Heart left ventricle (tissue), 16 donors: ENCODE measurements at regions not wholly inside any gene's neighbourhood (a gene's known extent, or its start where the extent isn't known, plus 50 kb on each side); places are given as distances from the start of the nearest gene placed in this dataset.

Source experiments
- ATAC-seq, 4 donors: fragments of 200-7000 bp; cut with Tn5 transposase; one replicate each; pipeline ENCODE4 v1.9.1; 2020 to 2022; ENCODE audit warnings: moderate library complexity in 4 of 4, mild to moderate bottlenecking in 3 of 4, moderate number of reproducible peaks in 1 of 4
- DNase-seq, 5 donors: peaks; one replicate each; pipeline ENCODE4 v3.0.0-alpha.2; 2020
- H3K27ac ChIP-seq, 12 donors: fragments of 200-600 bp; sonication (generic) in 4 of 12; one replicate each; pipeline versions ENCODE4 v1.5.0 to v1.8.0; 2016 to 2022; ENCODE audit warnings: mild to moderate bottlenecking in 2 of 12
- H3K27me3 ChIP-seq, 9 donors: fragments of 200-600 bp; sonication (generic) in 2 of 9; one replicate each; pipeline versions ENCODE4 v1.5.1 to v1.8.0; 2016 to 2022; ENCODE audit warnings: mild to moderate bottlenecking in 3 of 9
- H3K36me3 ChIP-seq, 9 donors: fragments of 200-600 bp; sonication (generic) in 2 of 9; one replicate each; pipeline versions ENCODE4 v1.5.0 to v1.8.0; 2018 to 2022; ENCODE audit warnings: mild to moderate bottlenecking in 2 of 9
- H3K4me1 ChIP-seq, 12 donors: fragments of 200-600 bp; sonication (generic) in 4 of 12; one replicate each; pipeline versions ENCODE4 v1.5.0 to v1.8.0; 2016 to 2022; ENCODE audit warnings: mild to moderate bottlenecking in 3 of 12
- H3K4me3 ChIP-seq, 12 donors: fragments of 200-600 bp; sonication (generic) in 4 of 12; one replicate each; pipeline versions ENCODE4 v1.5.0 to v1.8.0; 2017 to 2022; ENCODE audit warnings: mild to moderate bottlenecking in 9 of 12, moderate library complexity in 4 of 12
- H3K9me3 ChIP-seq, 12 donors: fragments of 200-600 bp; sonication (generic) in 4 of 12; one replicate each; pipeline versions ENCODE4 v1.5.0 to v1.8.0; 2016 to 2022; ENCODE audit warnings: mild to moderate bottlenecking in 1 of 12
- POLR2A ChIP-seq, 2 donors: fragments of 450-650 bp; IDR thresholded peaks; one replicate each; pipeline ENCODE4 v1.6.1; 2017; ENCODE audit warnings: antibody characterized with exemption in 2 of 2, mild to moderate bottlenecking in 2 of 2, moderate library complexity in 2 of 2
- WGBS, 4 donors: extraction: QIAGEN DNeasy Blood & Tissue Kit in 2 of 4; methylation state at CpG; one replicate each; pipeline versions ENCODE4 v1.1.5 to v1.1.7; 2013 to 2018; 5-methylcytosine and 5-hydroxymethylcytosine counted together
- intact Hi-C, 10 donors: fragments of 100-400 bp; cut with DNase I; formaldehyde crosslinking; loops; one replicate each; pipeline versions ENCODE4 v1.11.1 to v1.14.2; 2022
- TF ChIP-seq, protein P1 (sequence below), 12 donors: fragments of 200-600 bp; sonication (generic) in 4 of 12; IDR thresholded peaks; one replicate each; pipeline versions ENCODE4 v1.5.0 to v1.8.0; 2018 to 2022; ENCODE audit warnings: antibody characterized with exemption in 12 of 12, mild to moderate bottlenecking in 5 of 12
- donor health status: ischemic (EF 13 %, LVEDD 7.1; RV severe dilation, severe dysfunction).
- donor health status: healthy with polysubstance abuse.
- donor health status: DM: no; HTN: yes; CAD: no.
- donor health status: DM: no; HTN: no; CAD: no.
- donor health status: ischemic (EF 25% LVEDD 6.9; RV normal size, moderate dysfunction).
- donor health status: ischemic (EF 25% LVEDD 5.7; RV mildly dilated, moderate dysfunction).
- donor health status: healthy.
- donor health status: DM: yes; HTN: yes; CAD: no.
- donor health status: ischemic (EF 35%, LVEDD 5.7; RV mildly dilated, moderate dysfunction).
- donor health status: nonischemic (EF 11% LVEDD 7.7; RV severe dilation, severe dysfunction).
- donor health status: DM: yes; HTN: yes; CAD: no.
- donor health status: PGD.
- donor health status: ischemic (EF 29% LVEDD 5.4; RV normal size, mild dysfunction).
- donor health status: nonischemic (EF 23%, LVEDD 6.1; RV moderate dilation, normal function).

- WGBS, 4 donors = 74 to 89% (median 79%) methylated on average over 2 of the region's 2 CpGs
- no peak for DNase-seq
- no peak overlapping the region for H3K4me3 ChIP-seq
- no peak for ATAC-seq
- intact Hi-C loops = no loop called here
- TF ChIP-seq, protein P1, sequence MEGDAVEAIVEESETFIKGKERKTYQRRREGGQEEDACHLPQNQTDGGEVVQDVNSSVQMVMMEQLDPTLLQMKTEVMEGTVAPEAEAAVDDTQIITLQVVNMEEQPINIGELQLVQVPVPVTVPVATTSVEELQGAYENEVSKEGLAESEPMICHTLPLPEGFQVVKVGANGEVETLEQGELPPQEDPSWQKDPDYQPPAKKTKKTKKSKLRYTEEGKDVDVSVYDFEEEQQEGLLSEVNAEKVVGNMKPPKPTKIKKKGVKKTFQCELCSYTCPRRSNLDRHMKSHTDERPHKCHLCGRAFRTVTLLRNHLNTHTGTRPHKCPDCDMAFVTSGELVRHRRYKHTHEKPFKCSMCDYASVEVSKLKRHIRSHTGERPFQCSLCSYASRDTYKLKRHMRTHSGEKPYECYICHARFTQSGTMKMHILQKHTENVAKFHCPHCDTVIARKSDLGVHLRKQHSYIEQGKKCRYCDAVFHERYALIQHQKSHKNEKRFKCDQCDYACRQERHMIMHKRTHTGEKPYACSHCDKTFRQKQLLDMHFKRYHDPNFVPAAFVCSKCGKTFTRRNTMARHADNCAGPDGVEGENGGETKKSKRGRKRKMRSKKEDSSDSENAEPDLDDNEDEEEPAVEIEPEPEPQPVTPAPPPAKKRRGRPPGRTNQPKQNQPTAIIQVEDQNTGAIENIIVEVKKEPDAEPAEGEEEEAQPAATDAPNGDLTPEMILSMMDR (IDR thresholded peaks at IDR 0.05) = no peak
- TF ChIP-seq POLR2A (IDR thresholded peaks at IDR 0.05) = no peak
- no peaks in the 10 kb centered on the region for H3K36me3 ChIP-seq
- peaks cover 0 to 15% (median 7%) of the 10 kb centered on the region in 12 donors for H3K4me1 ChIP-seq
- H3K9me3 ChIP-seq = peaks cover 0 to 9% (median 0%) of the 10 kb centered on the region in 12 donors
- no peaks in the 10 kb centered on the region for H3K27me3 ChIP-seq
- no peak overlapping the region for H3K27ac ChIP-seq
These were observed 51.1 kb upstream of the COMTD1 start for GRCh38 chr10:75286901-75287300.
